ENCODE measurements at regions not wholly inside any gene's neighbourhood (a gene's known extent, or its start where the extent isn't known, plus 50 kb on each side); places are given as distances from the start of the nearest gene placed in this dataset.

GRCh38 chr6:88538130-88538706, 372.1 kb upstream of the CNR1 start (continued):
- TF ChIP-seq ZBTB43 (CRISPR knock-in tag; conservative IDR thresholded peaks at IDR 0.05) (no peak), PHF20 (CRISPR knock-in tag; IDR thresholded peaks at IDR 0.05) (no peak), AFF4 (CRISPR knock-in tag; IDR thresholded peaks at IDR 0.05) (no peak), TRIM24 (CRISPR knock-in tag; IDR thresholded peaks at IDR 0.05) (no peak), KMT2B (CRISPR knock-in tag; IDR thresholded peaks at IDR 0.05) (no peak), MIER2 (CRISPR knock-in tag; IDR thresholded peaks at IDR 0.05) (peak; percentile 94), KAT2B (IDR thresholded peaks at IDR 0.05; ENCODE audit: borderline replicate concordance, low read depth, low read length) (no peak), RAD51 (IDR thresholded peaks at IDR 0.05; ENCODE audit: borderline replicate concordance) (no peak), REST (IDR thresholded peaks at IDR 0.05; ENCODE audit: borderline replicate concordance in 1 of 2, low read depth in 1 of 2, low read length in 2 of 2) (peak; percentile 88 to 95), ZBTB46 (CRISPR knock-in tag; IDR thresholded peaks at IDR 0.05; ENCODE audit: borderline replicate concordance) (no peak), NR1H2 (CRISPR knock-in tag; IDR thresholded peaks at IDR 0.05; ENCODE audit: borderline replicate concordance, low read depth) (no peak), CEBPB (IDR thresholded peaks at IDR 0.05; ENCODE audit: borderline replicate concordance, low read depth, low read length) (no peak), HMGXB3 (CRISPR knock-in tag; IDR thresholded peaks at IDR 0.05; ENCODE audit: borderline replicate concordance) (no peak), ZNF160 (CRISPR knock-in tag; IDR thresholded peaks at IDR 0.05) (no peak), ZBTB42 (CRISPR knock-in tag; IDR thresholded peaks at IDR 0.05) (no peak)
